Heart left ventricle (tissue), 13 donors: ENCODE measurements at regions not wholly inside any gene's neighbourhood (a gene's known extent, or its start where the extent isn't known, plus 50 kb on each side); places are given as distances from the start of the nearest gene placed in this dataset.

Experiments used
- CTCF ChIP-seq, 12 donors: fragments of 200-600 bp; sonication (generic) in 4 of 12; IDR thresholded peaks; one replicate each; pipeline versions ENCODE4 v1.5.0 to v1.8.0; 2018 to 2022; ENCODE audit warnings: antibody characterized with exemption in 12 of 12, mild to moderate bottlenecking in 5 of 12
- POLR2A ChIP-seq, 2 donors: fragments of 450-650 bp; IDR thresholded peaks; one replicate each; pipeline ENCODE4 v1.6.1; 2017; ENCODE audit warnings: antibody characterized with exemption in 2 of 2, mild to moderate bottlenecking in 2 of 2, moderate library complexity in 2 of 2
- donor health status: ischemic (EF 13 %, LVEDD 7.1; RV severe dilation, severe dysfunction).
- donor health status: DM: no; HTN: yes; CAD: no.
- donor health status: DM: no; HTN: no; CAD: no.
- donor health status: ischemic (EF 25% LVEDD 6.9; RV normal size, moderate dysfunction).
- donor health status: ischemic (EF 25% LVEDD 5.7; RV mildly dilated, moderate dysfunction).
- donor health status: ischemic (EF 35%, LVEDD 5.7; RV mildly dilated, moderate dysfunction).
- donor health status: nonischemic (EF 11% LVEDD 7.7; RV severe dilation, severe dysfunction).
- donor health status: DM: yes; HTN: yes; CAD: no.
- donor health status: PGD.
- donor health status: ischemic (EF 29% LVEDD 5.4; RV normal size, mild dysfunction).
- donor health status: nonischemic (EF 23%, LVEDD 6.1; RV moderate dilation, normal function).

GRCh38 chr14:71361874-71362273 is 454.6 kb downstream of the PCNX1 start:
- no peak for TF ChIP-seq CTCF (IDR thresholded peaks at IDR 0.05)
- no peak for TF ChIP-seq POLR2A (IDR thresholded peaks at IDR 0.05)
